MM.1S (cell line): ENCODE measurements at regions not wholly inside any gene's neighbourhood (a gene's known extent, or its start where the extent isn't known, plus 50 kb on each side); places are given as distances from the start of the nearest gene placed in this dataset.

Source experiments
- DNase-seq: peaks from one replicate; pipeline ENCODE4 v3.0.0-alpha.2; 2015
- H2AFZ ChIP-seq: fragments of 300-600 bp; sonication (generic); 2 replicates; pipeline ENCODE4 v1.6.0; 2016; ENCODE audit warnings: antibody characterized with exemption, low read length
- H3F3A ChIP-seq: fragments of 300-600 bp; sonication (generic); 2 replicates; pipeline ENCODE4 v1.6.1; 2016; ENCODE audit warnings: mild to moderate bottlenecking, antibody characterized with exemption, low read length, moderate library complexity, mixed read lengths; ENCODE audit not compliant: insufficient read depth
- H3K27ac ChIP-seq: fragments of 300-600 bp; sonication (generic); 2 replicates; pipeline ENCODE4 v1.5.1; 2016; ENCODE audit warnings: mild to moderate bottlenecking, low read length
- H3K27me3 ChIP-seq: fragments of 300-600 bp; sonication (generic); replicated peaks from 2 replicates; pipeline ENCODE4 v1.6.0; 2016; ENCODE audit warnings: low read length; ENCODE audit not compliant: insufficient read depth
- H3K36me3 ChIP-seq: fragments of 300-600 bp; sonication (generic); replicated peaks from 2 replicates; pipeline ENCODE4 v1.6.1; 2016; ENCODE audit warnings: mild to moderate bottlenecking, low read length, mixed read lengths; ENCODE audit not compliant: insufficient read depth
- H3K4me1 ChIP-seq: fragments of 300-600 bp; sonication (generic); 2 replicates; pipeline ENCODE4 v1.6.1; 2016; ENCODE audit warnings: low read length, mixed read lengths
- H3K4me2 ChIP-seq: fragments of 300-600 bp; sonication (generic); 2 replicates; pipeline ENCODE4 v1.6.0; 2016; ENCODE audit warnings: low read depth, low read length
- H3K4me3 ChIP-seq: fragments of 300-600 bp; sonication (generic); 2 replicates; pipeline ENCODE4 v1.5.1; 2016; ENCODE audit warnings: low read length, mixed read lengths
- H3K79me2 ChIP-seq: fragments of 300-600 bp; sonication (generic); 2 replicates; pipeline ENCODE4 v1.6.1; 2016; ENCODE audit warnings: mixed run types, low read length, mixed read lengths
- H3K9ac ChIP-seq: fragments of 300-600 bp; sonication (generic); 2 replicates; pipeline ENCODE4 v1.6.1; 2016; ENCODE audit warnings: low read length, mixed read lengths
- H3K9me2 ChIP-seq: fragments of 300-600 bp; sonication (generic); replicated peaks from 2 replicates; pipeline ENCODE4 v1.6.1; 2016; ENCODE audit warnings: mild to moderate bottlenecking, low read length, mixed read lengths; ENCODE audit not compliant: insufficient read depth
- H3K9me3 ChIP-seq: fragments of 300-600 bp; sonication (generic); replicated peaks from 2 replicates; pipeline ENCODE4 v1.6.1; 2016; ENCODE audit warnings: mild to moderate bottlenecking, low read length, mixed read lengths; ENCODE audit not compliant: insufficient read depth
- H4K20me1 ChIP-seq: fragments of 300-600 bp; sonication (generic); 2 replicates; pipeline ENCODE4 v1.6.1; 2016; ENCODE audit warnings: mild to moderate bottlenecking, low read length, moderate library complexity, mixed read lengths; ENCODE audit not compliant: insufficient read depth
- CTCF ChIP-seq: fragments of 300-600 bp; sonication (generic); IDR thresholded peaks from 2 replicates; pipeline ENCODE4 v1.5.1; 2016; ENCODE audit warnings: antibody characterized with exemption, low read length, mixed read lengths
- EZH2 ChIP-seq: fragments of 300-600 bp; sonication (generic); optimal IDR thresholded peaks from 2 replicates; pipeline ENCODE3; 2017; ENCODE audit warnings: low read depth, mild to moderate bottlenecking, antibody characterized with exemption, low read length, mixed read lengths
- EZH2phosphoT487 ChIP-seq: fragments of 300-600 bp; sonication (generic); IDR thresholded peaks from 2 replicates; pipeline ENCODE4 v1.6.1; 2018; ENCODE audit warnings: antibody characterized with exemption, low read length

DNA sequence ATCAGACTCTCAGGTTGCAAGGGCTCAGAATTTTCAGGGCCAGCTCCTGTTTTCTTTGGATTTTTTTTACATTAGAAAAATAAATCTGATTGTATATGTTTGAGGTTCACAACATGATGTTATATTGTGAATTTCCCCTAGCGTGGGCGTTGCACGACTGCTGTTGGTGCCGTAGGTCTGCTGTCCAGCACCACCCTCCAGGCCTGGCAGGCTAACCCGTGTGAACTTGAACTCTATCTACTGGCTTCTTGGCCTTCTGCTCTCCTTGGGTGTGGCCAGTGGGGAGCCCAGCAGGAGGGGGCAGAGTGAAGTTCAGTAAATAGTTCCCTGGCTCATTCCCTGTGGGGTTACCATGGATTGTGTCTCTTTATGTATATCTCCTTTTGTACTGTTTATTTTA is 80.5 kb upstream of the RORA start:
- Histone ChIP-seq H3K9me2 (no peaks in the 10 kb centered on the region; the same call in 1 of the 2 replicates), H3K4me1 (no peaks in the 10 kb centered on the region), H3K79me2 (no peaks in the 10 kb centered on the region), H3K4me3 (no peak overlapping the region), H3K36me3 (no peaks in the 10 kb centered on the region), H2AFZ (no peak overlapping the region), H4K20me1 (no peaks in the 10 kb centered on the region), H3K27ac (no peak overlapping the region), H3F3A (no peaks in the 10 kb centered on the region), H3K9ac (no peak overlapping the region), H3K9me3 (no peaks in the 10 kb centered on the region), H3K27me3 (no peaks in the 10 kb centered on the region), H3K4me2 (no peak overlapping the region)
- no peak for TF ChIP-seq CTCF
- TF ChIP-seq EZH2 = no peak
- TF ChIP-seq EZH2phosphoT487 = no peak
- no peak for DNase-seq

DNA sequence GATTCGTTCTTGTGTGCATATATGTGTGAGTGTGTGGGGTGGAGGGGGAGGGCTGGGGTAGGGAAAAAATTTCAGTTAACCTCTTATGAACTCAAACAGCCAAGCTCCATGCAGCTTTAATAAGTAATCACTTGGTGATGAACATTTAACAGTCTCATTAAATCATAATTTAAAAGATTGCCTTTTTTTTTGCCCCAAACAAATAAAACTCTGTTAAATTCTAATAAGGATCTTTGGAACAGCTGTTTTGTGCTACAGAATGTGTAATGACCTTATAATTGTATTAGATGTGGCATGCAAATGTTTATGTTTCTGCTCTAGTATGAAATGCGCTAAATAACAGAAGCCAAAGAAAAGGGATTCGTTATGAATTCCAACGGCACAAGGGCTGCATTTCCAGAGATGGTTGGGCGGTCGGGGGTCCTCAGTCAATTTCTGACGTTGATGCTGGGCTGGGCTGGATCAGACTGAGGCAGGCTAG is 80.0 kb upstream of the RORA start:
- H3F3A ChIP-seq = no peaks in the 10 kb centered on the region

GRCh38 chr15:61308437-61308836 is 79.3 kb upstream of the RORA start:
- Histone ChIP-seq H3K4me3 (no peak overlapping the region), H3K9me3 (no peaks in the 10 kb centered on the region), H3K4me2 (no peak overlapping the region), H3K79me2 (no peaks in the 10 kb centered on the region), H3K9ac (no peak overlapping the region), H3K4me1 (no peaks in the 10 kb centered on the region), H3K36me3 (no peaks in the 10 kb centered on the region), H2AFZ (no peak overlapping the region), H3F3A (no peaks in the 10 kb centered on the region), H3K9me2 (no peaks in the 10 kb centered on the region; the same call in 1 of the 2 replicates), H4K20me1 (no peaks in the 10 kb centered on the region), H3K27ac (no peak overlapping the region), H3K27me3 (no peaks in the 10 kb centered on the region)
- TF ChIP-seq EZH2phosphoT487 (no peak), EZH2 (no peak), CTCF (no peak)
- DNase-seq = no peak

More for the DNA sequence above, 80.0 kb upstream of the RORA start:
- no peak for TF ChIP-seq EZH2
- TF ChIP-seq EZH2phosphoT487 = no peak
- TF ChIP-seq CTCF = no peak
- Histone ChIP-seq H3K36me3 (no peaks in the 10 kb centered on the region), H3K9ac (no peak overlapping the region), H3K4me2 (no peak overlapping the region), H3K4me1 (no peaks in the 10 kb centered on the region), H3K27ac (no peak overlapping the region), H3K27me3 (no peaks in the 10 kb centered on the region), H3K9me3 (no peaks in the 10 kb centered on the region), H3K79me2 (no peaks in the 10 kb centered on the region), H2AFZ (no peak overlapping the region), H3K4me3 (no peak overlapping the region), H3K9me2 (no peaks in the 10 kb centered on the region; the same call in 1 of the 2 replicates), H4K20me1 (no peaks in the 10 kb centered on the region)
- no peak for DNase-seq
